TTC549 (cell line): ENCODE measurements at regions not wholly inside any gene's neighbourhood (a gene's known extent, or its start where the extent isn't known, plus 50 kb on each side); places are given as distances from the start of the nearest gene placed in this dataset.
A peak's percentile ranks its signal among the peaks of the same experiment; 100 is the strongest.

ENCODE experiments used
- FAIRE-seq: peaks from 2 replicates; lab custom pipeline; 2012; peaks lifted over from hg19 to GRCh38; lab: Jason Lieb, UNC

GRCh38 chr3:9301091-9301490 lies 51.6 kb upstream of the SRGAP3 start:
- FAIRE-seq = no peak

- FAIRE-seq = no peak
These were observed 52.4 kb upstream of the SRGAP3 start for GRCh38 chr3:9301798-9302197.

DNA sequence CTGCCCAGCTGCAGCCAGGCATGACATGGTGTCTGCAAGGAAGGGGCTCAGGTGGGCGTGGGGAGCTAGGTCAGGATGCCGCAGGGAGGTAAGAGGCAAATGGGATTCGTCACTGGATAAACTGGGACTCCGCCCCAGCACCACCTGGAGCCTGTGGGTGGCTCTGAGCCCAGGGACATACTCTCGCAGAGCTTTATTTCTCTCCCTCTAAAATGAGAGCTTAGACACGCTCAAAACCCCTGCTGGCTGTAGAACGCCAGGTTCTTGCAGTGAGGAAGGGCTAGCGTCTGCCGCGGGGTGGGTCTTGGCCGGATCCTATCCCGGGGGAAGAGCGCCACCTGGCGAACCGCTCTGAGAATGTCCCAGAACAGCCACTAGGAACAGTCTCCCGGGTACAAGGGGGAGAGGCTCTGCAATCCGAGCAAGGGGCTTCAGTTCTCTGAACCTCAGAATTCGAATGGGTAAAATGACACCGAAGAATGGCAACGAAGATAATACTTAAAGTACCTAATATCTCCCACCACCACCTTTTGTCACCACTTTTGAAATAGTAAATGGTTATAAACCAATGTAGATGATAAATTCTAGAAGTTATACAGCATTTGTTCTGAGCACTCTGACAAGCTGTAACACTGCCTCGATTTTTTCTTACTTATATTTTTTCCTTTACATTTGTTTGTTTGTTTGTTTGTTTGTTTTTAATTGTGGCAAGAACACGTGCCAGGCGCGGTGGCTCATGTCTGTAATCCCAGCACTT lies 53.2 kb upstream of the SRGAP3 start:
- FAIRE-seq = peak; percentile 71

DNA sequence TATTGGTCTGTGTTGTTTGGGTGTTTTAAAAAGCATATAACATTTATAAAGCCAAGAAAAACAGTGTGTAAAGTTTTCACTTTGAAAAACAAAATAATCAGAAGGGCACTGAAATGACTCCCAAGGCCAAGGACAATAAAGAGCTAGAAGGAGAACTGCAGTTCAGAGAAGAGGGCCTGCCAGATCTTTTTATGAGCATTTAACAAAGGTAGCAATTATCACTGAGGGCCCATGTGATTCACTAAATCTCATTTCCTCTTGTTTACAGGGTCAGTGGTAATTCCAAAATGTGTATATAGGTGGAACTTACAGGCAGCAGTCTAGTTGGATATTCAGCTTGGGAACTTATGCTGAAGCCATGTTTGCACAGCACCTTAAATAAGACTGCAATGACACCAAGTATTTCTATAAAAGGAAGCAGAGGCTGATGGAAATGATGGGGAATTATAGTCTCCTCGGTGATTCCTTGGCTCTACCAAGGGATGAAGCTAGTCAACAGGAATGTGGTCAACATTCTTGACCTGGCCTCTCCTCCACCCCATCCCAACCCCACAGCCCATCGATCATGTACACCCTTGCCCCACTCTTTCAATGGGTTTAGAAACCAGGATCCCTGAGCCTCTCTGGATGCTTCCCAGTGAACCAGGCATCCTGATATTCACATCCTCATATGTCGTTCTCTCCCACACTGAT lies 54.4 kb upstream of the THUMPD3 start:
- FAIRE-seq = no peak

GRCh38 chr3:9310043-9310442 lies 52.8 kb upstream of the THUMPD3 start:
- no peak for FAIRE-seq

- FAIRE-seq = no peak
These were observed 51.6 kb upstream of the THUMPD3 start for GRCh38 chr3:9311228-9311627.
